SU-DHL-6 (cell line): ENCODE measurements at regions not wholly inside any gene's neighbourhood (a gene's known extent, or its start where the extent isn't known, plus 50 kb on each side); places are given as distances from the start of the nearest gene placed in this dataset.

ENCODE experiments used
- H2AFZ ChIP-seq: fragments of 200-600 bp; sonication (generic); 2 replicates; pipeline ENCODE4 v1.6.1; 2014; ENCODE audit warnings: low read depth, mild to moderate bottlenecking, moderate library complexity, mixed read lengths, antibody characterized with exemption, low read length; ENCODE audit not compliant: severe bottlenecking
- H3F3A ChIP-seq: fragments of 200-600 bp; shearing (Covaris generic); 2 replicates; pipeline ENCODE4 v1.6.0; 2016; ENCODE audit warnings: antibody characterized with exemption, mild to moderate bottlenecking; ENCODE audit not compliant: insufficient read depth
- H3K27ac ChIP-seq: fragments of 200-600 bp; sonication (generic); 2 replicates; pipeline ENCODE4 v1.5.1; 2016; ENCODE audit warnings: low read depth, mild to moderate bottlenecking, low read length, moderate library complexity, mixed read lengths
- H3K27me3 ChIP-seq: fragments of 200-600 bp; sonication (generic), shearing (Covaris generic); 2 replicates; pipeline ENCODE4 v1.6.0; 2014; ENCODE audit warnings: mild to moderate bottlenecking, low read length
- H3K36me3 ChIP-seq: fragments of 200-600 bp; sonication (generic); 2 replicates; pipeline ENCODE4 v1.6.1; 2014; ENCODE audit warnings: mild to moderate bottlenecking, low read length, mixed read lengths
- H3K4me2 ChIP-seq: fragments of 300-600, 200-600 bp; shearing (Covaris generic), sonication (generic); 2 replicates; pipeline ENCODE4 v1.6.0; 2014; ENCODE audit warnings: low read length, low read depth, mild to moderate bottlenecking; ENCODE audit not compliant: poor library complexity, severe bottlenecking
- H3K4me3 ChIP-seq: fragments of 200-600 bp; sonication (generic); 2 replicates; pipeline ENCODE4 v1.5.1; 2014; ENCODE audit warnings: antibody characterized with exemption, low read length, mild to moderate bottlenecking, mixed read lengths; ENCODE audit not compliant: insufficient read depth, poor library complexity, severe bottlenecking
- H3K79me2 ChIP-seq: fragments of 200-600 bp; sonication (generic); 2 replicates; pipeline ENCODE4 v1.6.1; 2014; ENCODE audit warnings: mild to moderate bottlenecking, low read length, moderate library complexity; ENCODE audit not compliant: insufficient read depth
- H3K9ac ChIP-seq: fragments of 200-600 bp; sonication (generic); 2 replicates; pipeline ENCODE4 v1.7.0; 2014; ENCODE audit warnings: mild to moderate bottlenecking, low read length
- H3K9me2 ChIP-seq: fragments of 200-600 bp; sonication (generic); replicated peaks from 2 replicates; pipeline ENCODE4 v1.6.1; 2014; ENCODE audit warnings: low read length; ENCODE audit not compliant: insufficient read depth
- H3K9me3 ChIP-seq: fragments of 200-600 bp; sonication (generic); 2 replicates; pipeline ENCODE4 v1.6.1; 2014; ENCODE audit warnings: low read length, mixed read lengths; ENCODE audit not compliant: insufficient read depth
- H4K20me1 ChIP-seq: fragments of 200-600 bp; sonication (generic); 2 replicates; pipeline ENCODE4 v1.6.1; 2014; ENCODE audit warnings: low read depth, mild to moderate bottlenecking, antibody characterized with exemption, low read length, moderate library complexity, mixed read lengths
- CTCF ChIP-seq: fragments of 200-600 bp; sonication (generic); IDR thresholded peaks from one replicate; pipeline ENCODE4 v1.5.1; 2017; ENCODE audit warnings: antibody characterized with exemption, mild to moderate bottlenecking, low read length, moderate library complexity; ENCODE audit not compliant: insufficient read depth, poor library complexity, severe bottlenecking
- EZH2phosphoT487 ChIP-seq: fragments of 200-600 bp; sonication (generic), shearing (Covaris generic); conservative IDR thresholded peaks from 2 replicates; pipeline ENCODE4 v1.6.1; 2018; ENCODE audit warnings: mild to moderate bottlenecking, antibody characterized with exemption, low read length, moderate library complexity, mixed read lengths

GRCh38 chr12:115755061-115755724 lies 522.3 kb downstream of the MED13L start:
- Histone ChIP-seq H3K79me2 (no peaks in the 10 kb centered on the region), H3K4me3 (no peak overlapping the region), H3F3A (no peaks in the 10 kb centered on the region), H3K4me2 (no peak overlapping the region), H3K27me3 (no peaks in the 10 kb centered on the region), H3K27ac (no peak overlapping the region), H2AFZ (no peak overlapping the region), H3K9ac (no peak overlapping the region), H3K9me2 (no peaks in the 10 kb centered on the region), H4K20me1 (no peaks in the 10 kb centered on the region), H3K36me3 (no peaks in the 10 kb centered on the region), H3K9me3 (no peaks in the 10 kb centered on the region)
- TF ChIP-seq CTCF: no peak
- no peak for TF ChIP-seq EZH2phosphoT487

- Histone ChIP-seq H3K4me3 (no peak overlapping the region), H3K4me2 (no peak overlapping the region), H3K9me3 (no peaks in the 10 kb centered on the region), H3K36me3 (no peaks in the 10 kb centered on the region), H3K79me2 (no peaks in the 10 kb centered on the region), H3K9me2 (no peaks in the 10 kb centered on the region), H4K20me1 (no peaks in the 10 kb centered on the region), H3K27ac (no peak overlapping the region), H3F3A (no peaks in the 10 kb centered on the region), H2AFZ (no peak overlapping the region), H3K27me3 (no peaks in the 10 kb centered on the region), H3K9ac (no peak overlapping the region)
- TF ChIP-seq EZH2phosphoT487: no peak
- peak; percentile 20 for TF ChIP-seq CTCF
Measured at GRCh38 chr12:115752913-115753726, 524.4 kb downstream of the MED13L start.

- H3F3A ChIP-seq: no peaks in the 10 kb centered on the region
- H3K79me2 ChIP-seq: no peaks in the 10 kb centered on the region
- H3K27me3 ChIP-seq: no peaks in the 10 kb centered on the region
- H4K20me1 ChIP-seq: no peaks in the 10 kb centered on the region
- H2AFZ ChIP-seq: no peak overlapping the region
- H3K9ac ChIP-seq: no peak overlapping the region
- H3K36me3 ChIP-seq: no peaks in the 10 kb centered on the region
- TF ChIP-seq EZH2phosphoT487 (no peak), CTCF (no peak)
- H3K27ac ChIP-seq: no peak overlapping the region
- H3K9me3 ChIP-seq: no peaks in the 10 kb centered on the region
- H3K4me3 ChIP-seq: no peak overlapping the region
- H3K4me2 ChIP-seq: no peak overlapping the region
- no peaks in the 10 kb centered on the region for H3K9me2 ChIP-seq
Measured at GRCh38 chr12:115752156-115752555, 525.3 kb downstream of the MED13L start.
